ENCODE measurements at regions not wholly inside any gene's neighbourhood (a gene's known extent, or its start where the extent isn't known, plus 50 kb on each side); places are given as distances from the start of the nearest gene placed in this dataset.

GRCh38 chr7:145497911-145498525, 618.6 kb upstream of the CNTNAP2 start:
- WGBS (ENCODE audit: missing lambda C conversion rate), result 10% methylated on average over 3 of the region's 3 CpGs
- no peak for FAIRE-seq
- no peak for ATAC-seq
- no peak overlapping the region for H3K27ac ChIP-seq
- no peak overlapping the region for H3K4me2 ChIP-seq
- ChIA-PET CTCF (no interaction called here), POLR2A (no interaction called here)
- no peaks in the 10 kb centered on the region for H3K9me3 ChIP-seq
- no peak overlapping the region for H3K4me3 ChIP-seq
- H3K4me1 ChIP-seq, result no peaks in the 10 kb centered on the region
- TF ChIP-seq TFCP2L1 (CRISPR knock-in tag; IDR thresholded peaks at IDR 0.05) (no peak), JUNB (IDR thresholded peaks at IDR 0.05) (no peak), CHD4 (IDR thresholded peaks at IDR 0.05; ENCODE audit: borderline replicate concordance) (no peak), ZNF302 (CRISPR knock-in tag; IDR thresholded peaks at IDR 0.05) (no peak), E2F6 (IDR thresholded peaks at IDR 0.05; ENCODE audit: borderline replicate concordance, low read depth) (no peak), MAZ (IDR thresholded peaks at IDR 0.05; ENCODE audit: borderline replicate concordance, low read depth, low read length) (no peak), CHD2 (IDR thresholded peaks at IDR 0.05; ENCODE audit: low read length, partially characterized antibody) (no peak), CTCF (IDR thresholded peaks at IDR 0.05) (no peak)
- TF ChIP-seq, protein P1, sequence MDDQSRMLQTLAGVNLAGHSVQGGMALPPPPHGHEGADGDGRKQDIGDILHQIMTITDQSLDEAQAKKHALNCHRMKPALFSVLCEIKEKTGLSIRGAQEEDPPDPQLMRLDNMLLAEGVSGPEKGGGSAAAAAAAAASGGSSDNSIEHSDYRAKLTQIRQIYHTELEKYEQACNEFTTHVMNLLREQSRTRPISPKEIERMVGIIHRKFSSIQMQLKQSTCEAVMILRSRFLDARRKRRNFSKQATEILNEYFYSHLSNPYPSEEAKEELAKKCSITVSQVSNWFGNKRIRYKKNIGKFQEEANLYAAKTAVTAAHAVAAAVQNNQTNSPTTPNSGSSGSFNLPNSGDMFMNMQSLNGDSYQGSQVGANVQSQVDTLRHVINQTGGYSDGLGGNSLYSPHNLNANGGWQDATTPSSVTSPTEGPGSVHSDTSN (IDR thresholded peaks at IDR 0.05), result no peak
- no peak for DNase-seq (ENCODE audit: low read depth in 1 of 2, low spot score in 1 of 2)

DNA sequence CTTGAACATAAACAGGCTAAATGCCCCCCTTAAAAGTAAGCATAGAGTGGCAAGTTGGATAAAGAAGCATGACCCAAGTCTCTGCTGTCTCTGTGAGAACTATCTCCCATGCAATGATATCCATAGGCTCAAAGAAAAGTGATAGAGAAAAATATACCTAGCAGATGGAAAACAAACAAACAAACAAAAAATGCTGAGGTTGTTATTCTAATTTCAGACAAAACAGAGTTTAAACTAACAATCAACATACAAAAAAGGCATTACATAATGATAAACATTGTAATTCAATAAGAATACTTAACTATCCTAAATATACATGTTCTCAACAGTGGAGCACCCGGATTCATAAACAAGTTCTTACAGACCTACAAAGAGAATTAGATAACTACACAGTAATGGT, 626.2 kb upstream of the CNTNAP2 start:
- ChIA-PET CTCF (no interaction called here), POLR2A (no interaction called here)
- 0% methylated on average over 1 of the region's 1 CpG for WGBS (ENCODE audit: missing lambda C conversion rate)
- FAIRE-seq, result no peak
- ATAC-seq, result no peak
- Histone ChIP-seq H3K4me3 (no peak overlapping the region), H3K4me1 (no peaks in the 10 kb centered on the region), H3K9me3 (no peaks in the 10 kb centered on the region; the same call in 1 of the 3 replicates), H3K4me2 (no peak overlapping the region), H3K27ac (no peak overlapping the region)
- TF ChIP-seq JUN (IDR thresholded peaks at IDR 0.05) (no peak), EP300 (IDR thresholded peaks at IDR 0.05) (no peak), GATA3 (IDR thresholded peaks at IDR 0.05; ENCODE audit: borderline replicate concordance) (no peak), CBX2 (IDR thresholded peaks at IDR 0.05; ENCODE audit: borderline replicate concordance, low read depth) (no peak), HOXA7 (CRISPR knock-in tag; IDR thresholded peaks at IDR 0.05) (no peak), E2F6 (IDR thresholded peaks at IDR 0.05; ENCODE audit: borderline replicate concordance, low read depth) (no peak)
- DNase-seq (ENCODE audit: low read depth in 1 of 2, low spot score in 1 of 2), result no peak

GRCh38 chr7:145489609-145490008, 627.0 kb upstream of the CNTNAP2 start:
- Histone ChIP-seq H3K4me3 (no peak overlapping the region), H3K27ac (no peak overlapping the region), H3K4me1 (no peaks in the 10 kb centered on the region), H3K9me3 (no peaks in the 10 kb centered on the region; the same call in 1 of the 3 replicates), H3K4me2 (no peak overlapping the region)
- ChIA-PET POLR2A (no interaction called here), CTCF (no interaction called here)
- FAIRE-seq, result no peak
- ATAC-seq, result no peak
- no peak for DNase-seq (ENCODE audit: low read depth in 1 of 2, low spot score in 1 of 2)
- TF ChIP-seq HES2 (IDR thresholded peaks at IDR 0.05) (no peak), ELK1 (IDR thresholded peaks at IDR 0.05; ENCODE audit: low read depth, low read length) (no peak), CTCF (IDR thresholded peaks at IDR 0.05) (no peak), CBX2 (IDR thresholded peaks at IDR 0.05; ENCODE audit: borderline replicate concordance, low read depth) (no peak), HOXB13 (CRISPR knock-in tag; IDR thresholded peaks at IDR 0.05; ENCODE audit: low read depth) (no peak), ZFP36 (IDR thresholded peaks at IDR 0.05; ENCODE audit: borderline replicate concordance, partially characterized antibody) (no peak), ESRRA (IDR thresholded peaks at IDR 0.05; ENCODE audit: borderline replicate concordance, low read length) (no peak), EHF (CRISPR knock-in tag; IDR thresholded peaks at IDR 0.05) (no peak), HOXA7 (CRISPR knock-in tag; IDR thresholded peaks at IDR 0.05) (no peak), RARB (CRISPR knock-in tag; IDR thresholded peaks at IDR 0.05) (no peak), RCOR1 (IDR thresholded peaks at IDR 0.05; ENCODE audit: low read depth, low read length) (no peak), MAX (IDR thresholded peaks at IDR 0.05) (no peak), MYC (IDR thresholded peaks at IDR 0.05; ENCODE audit: borderline replicate concordance, low read length) (no peak), ZSCAN20 (CRISPR knock-in tag; IDR thresholded peaks at IDR 0.05) (no peak), HDAC2 (IDR thresholded peaks at IDR 0.05) (no peak), HOXB5 (CRISPR knock-in tag; IDR thresholded peaks at IDR 0.05) (no peak), EP300 (IDR thresholded peaks at IDR 0.05) (no peak)

Data from A549 (cell line).